ENCODE measurements at regions not wholly inside any gene's neighbourhood (a gene's known extent, or its start where the extent isn't known, plus 50 kb on each side); places are given as distances from the start of the nearest gene placed in this dataset.
A peak's percentile ranks its signal among the peaks of the same experiment; 100 is the strongest.
"Not testable (repeated sequence)": the region's sequence is repeated elsewhere in the genome, so short reads cannot be mapped to it uniquely, and the experiment has no call there.

- H3K9me3 Mint-ChIP-seq; DNase-seq; H3K9me3 ChIP-seq; H3K4me1 Mint-ChIP-seq; H3K36me3 ChIP-seq (ENCODE audit: control insufficient read depth in 2 of 2, extremely low read depth in 1 of 2, insufficient read depth in 1 of 2, low read length in 1 of 2); H3K36me3 Mint-ChIP-seq; H3K27me3 ChIP-seq (replicated peaks in 1 of 2; ENCODE audit: control insufficient read depth in 2 of 2, extremely low read depth in 1 of 2, insufficient read depth in 2 of 2, low read length in 1 of 2); H3K27ac ChIP-seq (ENCODE audit: low read length); H3K27ac Mint-ChIP-seq; H3K4me3 Mint-ChIP-seq; ATAC-seq (replicated peaks in 1 of 4); H3K4me1 ChIP-seq (ENCODE audit: control insufficient read depth in 1 of 2, extremely low read depth in 1 of 2, insufficient read depth in 2 of 2, low read length in 2 of 2); POLR2A ChIA-PET; H3K4me3 ChIP-seq (ENCODE audit: control insufficient read depth in 1 of 2, extremely low read depth in 1 of 2, low read length in 1 of 2): not testable (repeated sequence)
- peaks cover 2 to 15% of the 10 kb centered on the region in 2 donors for H3K27me3 Mint-ChIP-seq
- CTCF ChIA-PET = interaction anchor here in 1 of 2 donors (0.6 kb wide), 1 partner anchor 331 kb away, joined by 3 read pairs; no protein-coding TSS in a partner anchor
- no CpG with 5 or more reads among the region's 3 CpGs for WGBS (ENCODE audit: insufficient coverage)
Observed at GRCh38 chr4:26057839-26058238, 143.8 kb downstream of the SMIM20 start.

- no peaks in the 10 kb centered on the region for H3K4me1 ChIP-seq (ENCODE audit: control insufficient read depth in 1 of 2, extremely low read depth in 1 of 2, insufficient read depth in 2 of 2, low read length in 2 of 2)
- no peak overlapping the region for H3K4me3 ChIP-seq (ENCODE audit: control insufficient read depth in 1 of 2, extremely low read depth in 1 of 2, low read length in 1 of 2)
- 28% methylated on average over 7 of the region's 7 CpGs for WGBS (ENCODE audit: insufficient coverage)
- H3K9me3 Mint-ChIP-seq = peaks cover 0 to 6% (median 2%) of the 10 kb centered on the region in 3 donors
- no peak for ATAC-seq (replicated peaks in 1 of 4)
- H3K4me1 Mint-ChIP-seq = peaks cover 0 to 3% (median 0%) of the 10 kb centered on the region in 3 donors
- peaks cover 2 to 15% of the 10 kb centered on the region in 2 donors for H3K27me3 Mint-ChIP-seq
- DNase-seq = no peak
- no peaks in the 10 kb centered on the region for H3K9me3 ChIP-seq
- H3K4me3 Mint-ChIP-seq = no peak overlapping the region
- CTCF ChIA-PET = interaction anchor here in 1 of 2 donors (1.2 kb wide), 1 partner anchor 351 kb away, joined by 3 read pairs; no protein-coding TSS in a partner anchor
- no peak overlapping the region for H3K27ac Mint-ChIP-seq
- POLR2A ChIA-PET = no interaction called here
- no peak overlapping the region for H3K27ac ChIP-seq (ENCODE audit: low read length)
- H3K36me3 Mint-ChIP-seq = no peaks in the 10 kb centered on the region
- H3K27me3 ChIP-seq (replicated peaks in 1 of 2; ENCODE audit: control insufficient read depth in 2 of 2, extremely low read depth in 1 of 2, insufficient read depth in 2 of 2, low read length in 1 of 2) = peaks cover 0 to 7% of the 10 kb centered on the region in 2 experiments
- no peaks in the 10 kb centered on the region for H3K36me3 ChIP-seq (ENCODE audit: control insufficient read depth in 2 of 2, extremely low read depth in 1 of 2, insufficient read depth in 1 of 2, low read length in 1 of 2)
Observed at GRCh38 chr4:26058537-26058936, 144.5 kb downstream of the SMIM20 start.

GRCh38 chr4:26059391-26060154 is 145.6 kb downstream of the SMIM20 start:
- Histone ChIP-seq H3K4me3 (ENCODE audit: control insufficient read depth in 1 of 2, extremely low read depth in 1 of 2, low read length in 1 of 2) (no peak overlapping the region), H3K9me3 (no peaks in the 10 kb centered on the region), H3K4me1 (ENCODE audit: control insufficient read depth in 1 of 2, extremely low read depth in 1 of 2, insufficient read depth in 2 of 2, low read length in 2 of 2) (no peaks in the 10 kb centered on the region), H3K27me3 (replicated peaks in 1 of 2; ENCODE audit: control insufficient read depth in 2 of 2, extremely low read depth in 1 of 2, insufficient read depth in 2 of 2, low read length in 1 of 2) (peaks cover 0 to 7% of the 10 kb centered on the region in 2 experiments), H3K27ac (ENCODE audit: low read length) (no peak overlapping the region), H3K36me3 (ENCODE audit: control insufficient read depth in 2 of 2, extremely low read depth in 1 of 2, insufficient read depth in 1 of 2, low read length in 1 of 2) (no peaks in the 10 kb centered on the region)
- ChIA-PET POLR2A (no interaction called here), CTCF (interaction anchor here (0.6 to 1.2 kb wide), 3 partner anchors 266 to 350 kb away, joined by 3 to 4 read pairs (median 3); no protein-coding TSS in a partner anchor)
- Mint-ChIP-seq H3K36me3 (no peaks in the 10 kb centered on the region), H3K4me1 (peaks cover 0 to 3% (median 0%) of the 10 kb centered on the region in 3 donors), H3K27ac (no peak overlapping the region), H3K9me3 (peaks cover 0 to 6% (median 2%) of the 10 kb centered on the region in 3 donors), H3K4me3 (no peak overlapping the region), H3K27me3 (peaks cover 2 to 15% of the 10 kb centered on the region in 2 donors)
- ATAC-seq (replicated peaks in 1 of 4) = no peak
- DNase-seq = no peak
- WGBS (ENCODE audit: insufficient coverage) = 100% methylated on average over 3 of the region's 5 CpGs

GRCh38 chr4:26060286-26060685 is 146.3 kb downstream of the SMIM20 start:
- H3K36me3 Mint-ChIP-seq = no peaks in the 10 kb centered on the region
- POLR2A ChIA-PET = no interaction called here

GRCh38 chr4:26061248-26061986 is 147.4 kb downstream of the SMIM20 start:
- WGBS (ENCODE audit: insufficient coverage) = 82% methylated on average over 5 of the region's 7 CpGs
- POLR2A ChIA-PET = interaction anchor here in 1 of 2 donors (0.7 kb wide), 1 partner anchor 14 kb away, joined by 3 read pairs; no protein-coding TSS in a partner anchor
- no peak overlapping the region for H3K27ac Mint-ChIP-seq
- H3K27ac ChIP-seq (ENCODE audit: low read length) = no peak overlapping the region
- ATAC-seq (replicated peaks in 1 of 4) (no peak), DNase-seq (peak in 3 of 35 experiments; percentile 13 to 39 (median 16))
- H3K4me1 ChIP-seq (ENCODE audit: control insufficient read depth in 1 of 2, extremely low read depth in 1 of 2, insufficient read depth in 2 of 2, low read length in 2 of 2) = no peaks in the 10 kb centered on the region
- no peak overlapping the region for H3K4me3 Mint-ChIP-seq
- H3K9me3 ChIP-seq = no peaks in the 10 kb centered on the region
- CTCF ChIA-PET = interaction anchor here in 1 of 2 donors (1.2 kb wide), 1 partner anchor 264 kb away, joined by 4 read pairs; no protein-coding TSS in a partner anchor
- peaks cover 0 to 3% (median 0%) of the 10 kb centered on the region in 3 donors for H3K4me1 Mint-ChIP-seq
- no peaks in the 10 kb centered on the region for H3K36me3 Mint-ChIP-seq
- H3K36me3 ChIP-seq (ENCODE audit: control insufficient read depth in 2 of 2, extremely low read depth in 1 of 2, insufficient read depth in 1 of 2, low read length in 1 of 2) = no peaks in the 10 kb centered on the region
- H3K27me3 Mint-ChIP-seq = peaks cover 2 to 15% of the 10 kb centered on the region in 2 donors
- peaks cover 0 to 6% (median 2%) of the 10 kb centered on the region in 3 donors for H3K9me3 Mint-ChIP-seq
- peaks cover 0 to 2% of the 10 kb centered on the region in 2 experiments for H3K27me3 ChIP-seq (replicated peaks in 1 of 2; ENCODE audit: control insufficient read depth in 2 of 2, extremely low read depth in 1 of 2, insufficient read depth in 2 of 2, low read length in 1 of 2)
- H3K4me3 ChIP-seq (ENCODE audit: control insufficient read depth in 1 of 2, extremely low read depth in 1 of 2, low read length in 1 of 2) = no peak overlapping the region

More at GRCh38 chr4:26060286-26060685, 146.3 kb downstream of the SMIM20 start:
- Histone ChIP-seq H3K4me3 (ENCODE audit: control insufficient read depth in 1 of 2, extremely low read depth in 1 of 2, low read length in 1 of 2) (no peak overlapping the region), H3K27me3 (replicated peaks in 1 of 2; ENCODE audit: control insufficient read depth in 2 of 2, extremely low read depth in 1 of 2, insufficient read depth in 2 of 2, low read length in 1 of 2) (peaks cover 0 to 7% of the 10 kb centered on the region in 2 experiments), H3K36me3 (ENCODE audit: control insufficient read depth in 2 of 2, extremely low read depth in 1 of 2, insufficient read depth in 1 of 2, low read length in 1 of 2) (no peaks in the 10 kb centered on the region), H3K4me1 (ENCODE audit: control insufficient read depth in 1 of 2, extremely low read depth in 1 of 2, insufficient read depth in 2 of 2, low read length in 2 of 2) (no peaks in the 10 kb centered on the region), H3K27ac (ENCODE audit: low read length) (no peak overlapping the region), H3K9me3 (no peaks in the 10 kb centered on the region)
- H3K27ac Mint-ChIP-seq = no peak overlapping the region
- DNase-seq = no peak
- WGBS (ENCODE audit: insufficient coverage) = no CpG with 5 or more reads among the region's 3 CpGs
- peaks cover 2 to 15% of the 10 kb centered on the region in 2 donors for H3K27me3 Mint-ChIP-seq
- no peak for ATAC-seq (replicated peaks in 1 of 4)
- peaks cover 0 to 6% (median 2%) of the 10 kb centered on the region in 3 donors for H3K9me3 Mint-ChIP-seq
- CTCF ChIA-PET = interaction anchor here (0.6 to 1.2 kb wide), 2 partner anchors 265 to 334 kb away, joined by 3 to 4 read pairs; no protein-coding TSS in a partner anchor
- H3K4me3 Mint-ChIP-seq = no peak overlapping the region
- H3K4me1 Mint-ChIP-seq = peaks cover 0 to 3% (median 0%) of the 10 kb centered on the region in 3 donors

- no peaks in the 10 kb centered on the region for H3K4me1 ChIP-seq (ENCODE audit: control insufficient read depth in 1 of 2, extremely low read depth in 1 of 2, insufficient read depth in 2 of 2, low read length in 2 of 2)
- H3K27me3 ChIP-seq (replicated peaks in 1 of 2; ENCODE audit: control insufficient read depth in 2 of 2, extremely low read depth in 1 of 2, insufficient read depth in 2 of 2, low read length in 1 of 2) = peaks cover 0 to 2% of the 10 kb centered on the region in 2 experiments
- Mint-ChIP-seq H3K9me3 (peaks cover 0 to 6% (median 2%) of the 10 kb centered on the region in 3 donors), H3K27me3 (peaks cover under 1 to 16% of the 10 kb centered on the region in 2 donors), H3K4me3 (no peak overlapping the region), H3K36me3 (no peaks in the 10 kb centered on the region), H3K27ac (no peak overlapping the region), H3K4me1 (peaks cover 0 to 3% (median 0%) of the 10 kb centered on the region in 3 donors)
- WGBS (ENCODE audit: insufficient coverage) = 100% methylated on average over 1 of the region's 2 CpGs
- H3K9me3 ChIP-seq = no peaks in the 10 kb centered on the region
- no peaks in the 10 kb centered on the region for H3K36me3 ChIP-seq (ENCODE audit: control insufficient read depth in 2 of 2, extremely low read depth in 1 of 2, insufficient read depth in 1 of 2, low read length in 1 of 2)
- ATAC-seq (replicated peaks in 1 of 4) (no peak), DNase-seq (no peak)
- CTCF ChIA-PET = no interaction called here
- H3K4me3 ChIP-seq (ENCODE audit: control insufficient read depth in 1 of 2, extremely low read depth in 1 of 2, low read length in 1 of 2) = no peak overlapping the region
- POLR2A ChIA-PET = no interaction called here
- no peak overlapping the region for H3K27ac ChIP-seq (ENCODE audit: low read length)
Observed at GRCh38 chr4:26062215-26062614, 148.2 kb downstream of the SMIM20 start.
